ENCODE measurements at regions not wholly inside any gene's neighbourhood (a gene's known extent, or its start where the extent isn't known, plus 50 kb on each side); places are given as distances from the start of the nearest gene placed in this dataset.
"Not testable (repeated sequence)": the region's sequence is repeated elsewhere in the genome, so short reads cannot be mapped to it uniquely, and the experiment has no call there.

GRCh38 chr14:86756521-86757190 lies 1226.7 kb downstream of the FLRT2 start:
- TF ChIP-seq CTCF (conservative IDR thresholded peaks at IDR 0.05; ENCODE audit: low read depth, low read length) (no peak), EZH2 (IDR thresholded peaks at IDR 0.05; ENCODE audit: borderline replicate concordance, low read depth, low read length, poor library complexity, severe bottlenecking) (no peak)
- no TSS peak for BruUV-seq (replicated peaks)
- no peaks in the 10 kb centered on the region for H3K27me3 ChIP-seq (replicated peaks; ENCODE audit: insufficient read depth, low read depth, low read length, poor library complexity)
- H3K9me3 ChIP-seq (ENCODE audit: low read depth, low read length, poor library complexity, severe bottlenecking), result peaks cover 4% of the 10 kb centered on the region
- ChIA-PET CTCF (no interaction called here), POLR2A (ENCODE audit: low non-redundant PET) (no interaction called here)
- H3K36me3 ChIP-seq (ENCODE audit: insufficient read depth, low read length, poor library complexity, severe bottlenecking), result no peaks in the 10 kb centered on the region
- intact Hi-C loops (cut with micrococcal nuclease; ENCODE audit: unreplicated experiment), result no loop called here
- no peaks in the 10 kb centered on the region for H3K4me1 ChIP-seq (ENCODE audit: insufficient read depth, low read length, poor library complexity, severe bottlenecking)
- H3K27ac ChIP-seq (ENCODE audit: low read depth, low read length, poor library complexity, severe bottlenecking), result no peak overlapping the region
- DNase-seq (ENCODE audit: low spot score), result no peak
- H3K4me3 ChIP-seq (ENCODE audit: low read depth, low read length, poor library complexity, severe bottlenecking), result no peak overlapping the region

GRCh38 chr14:86750488-86750887 lies 1220.5 kb downstream of the FLRT2 start:
- H3K27me3 ChIP-seq (replicated peaks; ENCODE audit: insufficient read depth, low read depth, low read length, poor library complexity); H3K4me3 ChIP-seq (ENCODE audit: low read depth, low read length, poor library complexity, severe bottlenecking); BruUV-seq (replicated peaks); DNase-seq (ENCODE audit: low spot score); CTCF ChIA-PET; H3K4me1 ChIP-seq (ENCODE audit: insufficient read depth, low read length, poor library complexity, severe bottlenecking); H3K27ac ChIP-seq (ENCODE audit: low read depth, low read length, poor library complexity, severe bottlenecking); H3K36me3 ChIP-seq (ENCODE audit: insufficient read depth, low read length, poor library complexity, severe bottlenecking); H3K9me3 ChIP-seq (ENCODE audit: low read depth, low read length, poor library complexity, severe bottlenecking); intact Hi-C loops (cut with micrococcal nuclease; ENCODE audit: unreplicated experiment): not testable (repeated sequence)
- POLR2A ChIA-PET (ENCODE audit: low non-redundant PET), result interaction anchor here (0.7 kb wide), 1 partner anchor 41 kb away, joined by 3 read pairs; no protein-coding TSS in a partner anchor

- intact Hi-C loops (cut with micrococcal nuclease; ENCODE audit: unreplicated experiment), result loop anchor here (2.0 kb wide), 1 partner anchor 25 kb away; no protein-coding TSS in a partner anchor
- DNase-seq (ENCODE audit: low spot score), result no peak
- no peak overlapping the region for H3K4me3 ChIP-seq (ENCODE audit: low read depth, low read length, poor library complexity, severe bottlenecking)
- no peaks in the 10 kb centered on the region for H3K27me3 ChIP-seq (replicated peaks; ENCODE audit: insufficient read depth, low read depth, low read length, poor library complexity)
- POLR2A ChIA-PET (ENCODE audit: low non-redundant PET), result no interaction called here
- no peak for TF ChIP-seq EZH2 (IDR thresholded peaks at IDR 0.05; ENCODE audit: borderline replicate concordance, low read depth, low read length, poor library complexity, severe bottlenecking)
- TF ChIP-seq CTCF (conservative IDR thresholded peaks at IDR 0.05; ENCODE audit: low read depth, low read length), result no peak
- H3K27ac ChIP-seq (ENCODE audit: low read depth, low read length, poor library complexity, severe bottlenecking), result no peak overlapping the region
- H3K36me3 ChIP-seq (ENCODE audit: insufficient read depth, low read length, poor library complexity, severe bottlenecking), result no peaks in the 10 kb centered on the region
- H3K4me1 ChIP-seq (ENCODE audit: insufficient read depth, low read length, poor library complexity, severe bottlenecking), result no peaks in the 10 kb centered on the region
- no TSS peak for BruUV-seq (replicated peaks)
- no peaks in the 10 kb centered on the region for H3K9me3 ChIP-seq (ENCODE audit: low read depth, low read length, poor library complexity, severe bottlenecking)
- CTCF ChIA-PET, result no interaction called here
These were observed 1209.8 kb downstream of the FLRT2 start for GRCh38 chr14:86739761-86740160.

- H3K4me3 ChIP-seq (ENCODE audit: low read depth, low read length, poor library complexity, severe bottlenecking); intact Hi-C loops (cut with micrococcal nuclease; ENCODE audit: unreplicated experiment); H3K4me1 ChIP-seq (ENCODE audit: insufficient read depth, low read length, poor library complexity, severe bottlenecking); H3K36me3 ChIP-seq (ENCODE audit: insufficient read depth, low read length, poor library complexity, severe bottlenecking); H3K9me3 ChIP-seq (ENCODE audit: low read depth, low read length, poor library complexity, severe bottlenecking); POLR2A ChIA-PET (ENCODE audit: low non-redundant PET); CTCF ChIA-PET; BruUV-seq (replicated peaks); H3K27ac ChIP-seq (ENCODE audit: low read depth, low read length, poor library complexity, severe bottlenecking); H3K27me3 ChIP-seq (replicated peaks; ENCODE audit: insufficient read depth, low read depth, low read length, poor library complexity); DNase-seq (ENCODE audit: low spot score): not testable (repeated sequence)
These were observed 1201.5 kb downstream of the FLRT2 start for GRCh38 chr14:86731427-86731826.
